H9 (cell line): ENCODE measurements at regions not wholly inside any gene's neighbourhood (a gene's known extent, or its start where the extent isn't known, plus 50 kb on each side); places are given as distances from the start of the nearest gene placed in this dataset.

Experiments used
- DNase-seq: peaks from one replicate; pipeline ENCODE4 v3.0.0-alpha.2; 2017
- H2AFZ ChIP-seq: one replicate; pipeline ENCODE4 v1.6.1; 2013; ENCODE audit warnings: mild to moderate bottlenecking, low read length, control low read depth, moderate library complexity
- H2AK5ac ChIP-seq: 2 replicates; pipeline ENCODE4 v1.6.1; 2013; ENCODE audit warnings: low read length, control low read depth, mixed read lengths; ENCODE audit not compliant: insufficient read length
- H2BK120ac ChIP-seq: one replicate; pipeline ENCODE4 v1.6.1; 2013; ENCODE audit warnings: low read depth, mild to moderate bottlenecking, low read length, control low read depth, inconsistent platforms; ENCODE audit not compliant: poor library complexity, severe bottlenecking
- H2BK12ac ChIP-seq: 2 replicates; pipeline ENCODE4 v1.6.1; 2013; ENCODE audit warnings: low read length, control low read depth, mixed read lengths, low read depth; ENCODE audit not compliant: insufficient read length
- H2BK15ac ChIP-seq: 2 replicates; pipeline ENCODE4 v1.6.1; 2013; ENCODE audit warnings: low read depth, low read length, control low read depth
- H2BK20ac ChIP-seq: one replicate; pipeline ENCODE4 v1.6.1; 2013; ENCODE audit warnings: low read depth, mild to moderate bottlenecking, low read length, control low read depth, inconsistent platforms; ENCODE audit not compliant: poor library complexity, severe bottlenecking
- H2BK5ac ChIP-seq: 2 replicates; pipeline ENCODE4 v1.6.1; 2013; ENCODE audit warnings: low read length, control low read depth, mixed read lengths; ENCODE audit not compliant: insufficient read length
- H3K14ac ChIP-seq: 2 replicates; pipeline ENCODE4 v1.6.1; 2013; ENCODE audit warnings: low read length, control low read depth; ENCODE audit not compliant: insufficient read depth
- H3K18ac ChIP-seq: 2 replicates; pipeline ENCODE4 v1.6.1; 2013; ENCODE audit warnings: low read depth, mild to moderate bottlenecking, mixed read lengths, low read length, control low read depth; ENCODE audit not compliant: insufficient read length
- H3K23ac ChIP-seq: 2 replicates; pipeline ENCODE4 v1.6.1; 2013; ENCODE audit warnings: low read length, control low read depth, mixed read lengths, low read depth; ENCODE audit not compliant: insufficient read length
- H3K23me2 ChIP-seq: 2 replicates; pipeline ENCODE4 v1.6.1; 2013; ENCODE audit warnings: low read depth, mild to moderate bottlenecking, mixed read lengths, low read length, control low read depth; ENCODE audit not compliant: insufficient read length, poor library complexity, severe bottlenecking
- H3K27ac ChIP-seq: 2 replicates; pipeline ENCODE4 v1.5.1; 2013; ENCODE audit warnings: low read length, control low read depth, mixed read lengths, low read depth; ENCODE audit not compliant: insufficient read length
- H3K27me3 ChIP-seq: 2 replicates; pipeline ENCODE4 v1.6.1; 2013; ENCODE audit warnings: low read length, control low read depth, inconsistent platforms; ENCODE audit not compliant: insufficient read depth
- H3K4ac ChIP-seq: 2 replicates; pipeline ENCODE4 v1.6.1; 2013; ENCODE audit warnings: low read depth, mild to moderate bottlenecking, control low read depth, inconsistent platforms, low read length, moderate library complexity
- H3K4me1 ChIP-seq: 2 replicates; pipeline ENCODE4 v1.6.1; 2013; ENCODE audit warnings: low read length, control low read depth, inconsistent platforms; ENCODE audit not compliant: insufficient read depth
- H3K4me2 ChIP-seq: 2 replicates; pipeline ENCODE4 v1.6.1; 2013; ENCODE audit warnings: low read length, control low read depth, mixed read lengths; ENCODE audit not compliant: insufficient read length, insufficient read depth
- H3K56ac ChIP-seq: 2 replicates; pipeline ENCODE4 v1.6.1; 2013; ENCODE audit warnings: low read depth, mild to moderate bottlenecking, mixed read lengths, low read length, control low read depth; ENCODE audit not compliant: insufficient read length
- H3K79me1 ChIP-seq: 2 replicates; pipeline ENCODE4 v1.6.1; 2013; ENCODE audit warnings: low read depth, mild to moderate bottlenecking, moderate library complexity, low read length, control low read depth, inconsistent platforms; ENCODE audit not compliant: insufficient read depth, poor library complexity, severe bottlenecking
- H3K79me2 ChIP-seq: 2 replicates; pipeline ENCODE4 v1.6.1; 2013; ENCODE audit warnings: low read length, control low read depth, inconsistent platforms; ENCODE audit not compliant: insufficient read depth
- H3K9ac ChIP-seq: 2 replicates; pipeline ENCODE4 v1.6.1; 2013; ENCODE audit warnings: low read length, control low read depth, mixed read lengths; ENCODE audit not compliant: insufficient read length; ENCODE audit errors: extremely low read depth
- H3K9me3 ChIP-seq: one replicate; pipeline ENCODE4 v1.6.1; 2013; ENCODE audit warnings: low read depth, low read length, inconsistent platforms; ENCODE audit not compliant: control insufficient read depth
- H3T11ph ChIP-seq: one replicate; pipeline ENCODE4 v1.6.1; 2013; ENCODE audit warnings: mild to moderate bottlenecking, low read length, control low read depth, inconsistent platforms
- H4K20me1 ChIP-seq: one replicate; pipeline ENCODE4 v1.6.1; 2013; ENCODE audit not compliant: control insufficient read depth, insufficient read length, insufficient read depth
- H4K5ac ChIP-seq: 2 replicates; pipeline ENCODE4 v1.6.1; 2013; ENCODE audit warnings: low read depth, mild to moderate bottlenecking, mixed read lengths, low read length, control low read depth; ENCODE audit not compliant: insufficient read length
- H4K8ac ChIP-seq: replicated peaks from 2 replicates; pipeline ENCODE4 v1.6.1; 2013; ENCODE audit warnings: low read length, control low read depth, mixed read lengths, low read depth; ENCODE audit not compliant: insufficient read length
- H4K91ac ChIP-seq: 2 replicates; pipeline ENCODE4 v1.6.1; 2013; ENCODE audit warnings: low read depth, mild to moderate bottlenecking, moderate library complexity, mixed read lengths, low read length, control low read depth; ENCODE audit not compliant: insufficient read length
- H3K27ac Mint-ChIP-seq, 3 experiments: 2 replicates in 2 of 3; 3 replicates in 1 of 3; pipeline ENCODE4 v1.8.0; 2020 to 2021; ENCODE audit warnings: mixed read lengths in 3 of 3, mild to moderate bottlenecking in 1 of 3, moderate library complexity in 1 of 3
- H3K27me3 Mint-ChIP-seq: 2 replicates; pipeline ENCODE4 v1.8.0; 2021; ENCODE audit warnings: low read depth, mild to moderate bottlenecking, moderate library complexity, mixed read lengths
- H3K36me3 Mint-ChIP-seq, 3 experiments: 2 replicates in 2 of 3; 3 replicates in 1 of 3; pipeline ENCODE4 v1.8.0; 2020 to 2021; ENCODE audit warnings: low read depth in 3 of 3, mixed read lengths in 3 of 3; ENCODE audit not compliant: insufficient read depth in 1 of 3
- H3K4me1 Mint-ChIP-seq, 2 experiments: 2 replicates each; pipeline ENCODE4 v1.8.0; 2020; ENCODE audit warnings: mixed read lengths in 2 of 2
- H3K4me3 Mint-ChIP-seq, 2 experiments: 2 replicates in 1 of 2; 3 replicates in 1 of 2; pipeline ENCODE4 v1.8.0; 2020 to 2021; ENCODE audit warnings: mild to moderate bottlenecking in 2 of 2, mixed read lengths in 2 of 2, moderate library complexity in 1 of 2
- H3K9me3 Mint-ChIP-seq, 2 experiments: 2 replicates in 1 of 2; 3 replicates in 1 of 2; pipeline ENCODE4 v1.8.0; 2020; ENCODE audit warnings: mild to moderate bottlenecking in 2 of 2, mixed read lengths in 2 of 2, moderate library complexity in 1 of 2
- WGBS: extraction: QIAGEN DNeasy Blood & Tissue Kit; methylation state at CpG from one replicate; pipeline ENCODE4 v1.1.7; 2013; ENCODE audit warnings: missing lambda C conversion rate, low lambda C conversion rate, mixed read lengths; ENCODE audit not compliant: insufficient read length; ENCODE audit errors: extremely low coverage; 5-methylcytosine and 5-hydroxymethylcytosine counted together
- TF ChIP-seq, protein P1 (sequence below): fragments of 200-600 bp; sonication (generic); conservative IDR thresholded peaks from 3 replicates; pipeline ENCODE4 v1.8.0; 2021; ENCODE audit warnings: antibody characterized with exemption, mild to moderate bottlenecking

DNA sequence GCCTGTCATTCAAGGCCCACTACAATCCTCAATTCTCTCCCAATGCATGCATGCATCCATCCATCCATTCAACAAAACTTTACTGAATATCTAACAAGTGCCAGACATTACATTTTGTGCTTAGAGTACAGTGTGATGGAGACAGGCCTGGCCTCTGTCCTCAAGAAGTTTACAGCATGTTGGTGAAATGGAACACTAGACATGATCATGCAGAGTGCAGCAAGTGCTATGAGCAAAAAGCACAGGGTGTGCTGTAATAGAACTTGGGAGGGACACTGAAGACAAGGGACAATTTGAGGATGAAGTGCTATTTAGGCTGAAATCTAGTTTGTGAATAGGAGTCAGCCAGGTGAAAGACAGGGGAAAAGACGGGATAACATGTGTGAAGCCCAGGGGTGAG, 347.8 kb downstream of the PTEN start:
- H3K9me3 Mint-ChIP-seq: no peaks in the 10 kb centered on the region
- Histone ChIP-seq H2BK5ac (no peak overlapping the region), H4K5ac (no peak overlapping the region), H2AK5ac (no peak overlapping the region), H3K14ac (no peak overlapping the region), H2AFZ (no peak overlapping the region), H3K27ac (no peak overlapping the region), H3K27me3 (no peaks in the 10 kb centered on the region), H3K79me2 (no peaks in the 10 kb centered on the region), H3T11ph (no peak overlapping the region), H2BK120ac (no peak overlapping the region), H3K56ac (no peak overlapping the region), H3K23me2 (no peaks in the 10 kb centered on the region), H3K4me1 (no peaks in the 10 kb centered on the region), H2BK12ac (no peak overlapping the region), H2BK20ac (no peak overlapping the region), H3K18ac (no peak overlapping the region), H3K4me2 (no peak overlapping the region), H3K23ac (no peak overlapping the region), H4K20me1 (no peaks in the 10 kb centered on the region), H4K8ac (no peak overlapping the region), H3K4ac (no peak overlapping the region), H3K9ac (no peak overlapping the region), H4K91ac (no peak overlapping the region), H3K9me3 (no peaks in the 10 kb centered on the region), H3K79me1 (no peaks in the 10 kb centered on the region), H2BK15ac (no peak overlapping the region)
- DNase-seq: no peak
- no peak overlapping the region; a peak in 1 of 7 replicates for H3K27ac Mint-ChIP-seq
- no CpG with 5 or more reads among the region's 1 CpG for WGBS
- TF ChIP-seq, protein P1, sequence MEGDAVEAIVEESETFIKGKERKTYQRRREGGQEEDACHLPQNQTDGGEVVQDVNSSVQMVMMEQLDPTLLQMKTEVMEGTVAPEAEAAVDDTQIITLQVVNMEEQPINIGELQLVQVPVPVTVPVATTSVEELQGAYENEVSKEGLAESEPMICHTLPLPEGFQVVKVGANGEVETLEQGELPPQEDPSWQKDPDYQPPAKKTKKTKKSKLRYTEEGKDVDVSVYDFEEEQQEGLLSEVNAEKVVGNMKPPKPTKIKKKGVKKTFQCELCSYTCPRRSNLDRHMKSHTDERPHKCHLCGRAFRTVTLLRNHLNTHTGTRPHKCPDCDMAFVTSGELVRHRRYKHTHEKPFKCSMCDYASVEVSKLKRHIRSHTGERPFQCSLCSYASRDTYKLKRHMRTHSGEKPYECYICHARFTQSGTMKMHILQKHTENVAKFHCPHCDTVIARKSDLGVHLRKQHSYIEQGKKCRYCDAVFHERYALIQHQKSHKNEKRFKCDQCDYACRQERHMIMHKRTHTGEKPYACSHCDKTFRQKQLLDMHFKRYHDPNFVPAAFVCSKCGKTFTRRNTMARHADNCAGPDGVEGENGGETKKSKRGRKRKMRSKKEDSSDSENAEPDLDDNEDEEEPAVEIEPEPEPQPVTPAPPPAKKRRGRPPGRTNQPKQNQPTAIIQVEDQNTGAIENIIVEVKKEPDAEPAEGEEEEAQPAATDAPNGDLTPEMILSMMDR: no peak
- H3K4me3 Mint-ChIP-seq: no peak overlapping the region
- H3K27me3 Mint-ChIP-seq: no peaks in the 10 kb centered on the region
- no peaks in the 10 kb centered on the region for H3K36me3 Mint-ChIP-seq
- peaks cover 8 to 9% of the 10 kb centered on the region in 2 experiments for H3K4me1 Mint-ChIP-seq
